Tibial nerve (tissue), 4 donors: ENCODE measurements at regions not wholly inside any gene's neighbourhood (a gene's known extent, or its start where the extent isn't known, plus 50 kb on each side); places are given as distances from the start of the nearest gene placed in this dataset.

Experiments used
- DNase-seq, 2 donors: peaks; one replicate each; pipeline ENCODE4 v3.0.0-alpha.2; 2019; ENCODE audit warnings: low spot score in 2 of 2
- H3K27ac ChIP-seq, 4 donors: fragments of 200-600 bp; sonication (generic) in 3 of 4; one replicate each; pipeline ENCODE4 v1.5.1; 2017 to 2019; ENCODE audit warnings: mild to moderate bottlenecking in 1 of 4
- H3K27me3 ChIP-seq, 2 donors: fragments of 200-600 bp; sonication (generic) in 1 of 2; one replicate each; pipeline versions ENCODE4 v1.5.1 to v1.6.0; 2017 to 2019
- H3K36me3 ChIP-seq, 3 donors: fragments of 200-600 bp; sonication (generic); one replicate each; pipeline ENCODE4 v1.5.1; 2018 to 2019
- H3K4me1 ChIP-seq, 4 donors: fragments of 200-600 bp; sonication (generic) in 3 of 4; one replicate each; pipeline ENCODE4 v1.5.1; 2017 to 2019
- H3K4me3 ChIP-seq, 4 donors: fragments of 200-600 bp; sonication (generic) in 3 of 4; one replicate each; pipeline ENCODE4 v1.5.1; 2017 to 2019; ENCODE audit warnings: mild to moderate bottlenecking in 1 of 4, moderate library complexity in 1 of 4
- H3K9me3 ChIP-seq, 4 donors: fragments of 200-600 bp; sonication (generic) in 3 of 4; one replicate each; pipeline ENCODE4 v1.5.1; 2017 to 2019
- CTCF ChIP-seq, 5 experiments: fragments of 200-600 bp in 3 of 5; fragments of 450-650 bp in 2 of 5; sonication (generic) in 3 of 5; IDR thresholded peaks; one replicate each; pipeline ENCODE4 v1.5.1; 2016 to 2019; ENCODE audit warnings: antibody characterized with exemption in 5 of 5, mild to moderate bottlenecking in 3 of 5, moderate library complexity in 2 of 5
- EP300 ChIP-seq, 2 donors: sonication (generic); formaldehyde crosslinking; IDR thresholded peaks; one replicate each; pipeline ENCODE4 v1.6.1; 2017; ENCODE audit warnings: antibody characterized with exemption in 2 of 2, mild to moderate bottlenecking in 1 of 2
- POLR2A ChIP-seq, 2 donors: fragments of 450-650 bp; IDR thresholded peaks; one replicate each; pipeline ENCODE4 v1.6.1; 2017; ENCODE audit warnings: antibody characterized with exemption in 2 of 2, mild to moderate bottlenecking in 2 of 2, moderate library complexity in 2 of 2
- WGBS, 2 donors: methylation state at CpG; one replicate each; pipeline ENCODE4 v1.1.5; 2018; 5-methylcytosine and 5-hydroxymethylcytosine counted together

GRCh38 chr6:11868392-11868791 is 89.8 kb upstream of the ADTRP start:
- no peak for TF ChIP-seq POLR2A (IDR thresholded peaks at IDR 0.05)
- no peak for TF ChIP-seq CTCF (IDR thresholded peaks at IDR 0.05)
- no peak for TF ChIP-seq EP300 (IDR thresholded peaks at IDR 0.05)
- WGBS, 2 donors, result 92 to 94% methylated on average over 6 of the region's 6 CpGs
- Histone ChIP-seq H3K27ac (no peak overlapping the region), H3K4me3 (no peak overlapping the region), H3K27me3 (no peaks in the 10 kb centered on the region), H3K36me3 (no peaks in the 10 kb centered on the region), H3K9me3 (peaks cover 0 to 3% (median 0%) of the 10 kb centered on the region in 4 donors), H3K4me1 (peaks cover 0 to 13% (median 2%) of the 10 kb centered on the region in 4 donors)
- DNase-seq, result no peak

- Histone ChIP-seq H3K4me1 (peaks cover 0 to 13% (median 2%) of the 10 kb centered on the region in 4 donors), H3K27ac (no peak overlapping the region), H3K36me3 (no peaks in the 10 kb centered on the region), H3K27me3 (no peaks in the 10 kb centered on the region), H3K4me3 (no peak overlapping the region), H3K9me3 (peaks cover 0 to 3% (median 0%) of the 10 kb centered on the region in 4 donors)
- DNase-seq, result no peak
- WGBS, 2 donors, result 87 to 89% methylated on average over 8 of the region's 8 CpGs
- TF ChIP-seq POLR2A (IDR thresholded peaks at IDR 0.05) (no peak), EP300 (IDR thresholded peaks at IDR 0.05) (no peak), CTCF (IDR thresholded peaks at IDR 0.05) (no peak)
Measured at GRCh38 chr6:11865680-11866300, 87.2 kb upstream of the ADTRP start.

GRCh38 chr6:11858439-11858838 is 79.8 kb upstream of the ADTRP start:
- no peaks in the 10 kb centered on the region for H3K36me3 ChIP-seq
- H3K9me3 ChIP-seq, result no peaks in the 10 kb centered on the region
- H3K27ac ChIP-seq, result no peak overlapping the region
- TF ChIP-seq EP300 (IDR thresholded peaks at IDR 0.05), result no peak
- TF ChIP-seq CTCF (IDR thresholded peaks at IDR 0.05), result no peak
- no peak for TF ChIP-seq POLR2A (IDR thresholded peaks at IDR 0.05)
- H3K4me3 ChIP-seq, result no peak overlapping the region
- peaks cover 0 to 9% (median 0%) of the 10 kb centered on the region in 4 donors for H3K4me1 ChIP-seq
- no peak for DNase-seq
- H3K27me3 ChIP-seq, result no peaks in the 10 kb centered on the region

GRCh38 chr6:11855743-11856142 is 77.1 kb upstream of the ADTRP start:
- no peaks in the 10 kb centered on the region for H3K9me3 ChIP-seq
- no peaks in the 10 kb centered on the region for H3K27me3 ChIP-seq
- no peak for DNase-seq
- H3K36me3 ChIP-seq, result no peaks in the 10 kb centered on the region
- peaks cover 0 to 9% (median 0%) of the 10 kb centered on the region in 4 donors for H3K4me1 ChIP-seq
- TF ChIP-seq POLR2A (IDR thresholded peaks at IDR 0.05) (no peak), EP300 (IDR thresholded peaks at IDR 0.05) (no peak), CTCF (IDR thresholded peaks at IDR 0.05) (no peak)
- H3K27ac ChIP-seq, result no peak overlapping the region
- WGBS, 2 donors, result 87 to 90% methylated on average over 4 of the region's 4 CpGs
- no peak overlapping the region for H3K4me3 ChIP-seq

- no peaks in the 10 kb centered on the region for H3K9me3 ChIP-seq
- peaks cover 0 to 9% (median 0%) of the 10 kb centered on the region in 4 donors for H3K4me1 ChIP-seq
- DNase-seq, result no peak
- no peaks in the 10 kb centered on the region for H3K27me3 ChIP-seq
- H3K27ac ChIP-seq, result no peak overlapping the region
- TF ChIP-seq POLR2A (IDR thresholded peaks at IDR 0.05) (no peak), EP300 (IDR thresholded peaks at IDR 0.05) (no peak), CTCF (IDR thresholded peaks at IDR 0.05) (no peak)
- 34 to 40% methylated on average over 7 of the region's 7 CpGs for WGBS, 2 donors
- H3K4me3 ChIP-seq, result no peak overlapping the region
- H3K36me3 ChIP-seq, result no peaks in the 10 kb centered on the region
Measured at GRCh38 chr6:11854408-11855165, 76.0 kb upstream of the ADTRP start.
